ENCODE measurements at regions not wholly inside any gene's neighbourhood (a gene's known extent, or its start where the extent isn't known, plus 50 kb on each side); places are given as distances from the start of the nearest gene placed in this dataset.
"Not testable (repeated sequence)": the region's sequence is repeated elsewhere in the genome, so short reads cannot be mapped to it uniquely, and the experiment has no call there.

DNA sequence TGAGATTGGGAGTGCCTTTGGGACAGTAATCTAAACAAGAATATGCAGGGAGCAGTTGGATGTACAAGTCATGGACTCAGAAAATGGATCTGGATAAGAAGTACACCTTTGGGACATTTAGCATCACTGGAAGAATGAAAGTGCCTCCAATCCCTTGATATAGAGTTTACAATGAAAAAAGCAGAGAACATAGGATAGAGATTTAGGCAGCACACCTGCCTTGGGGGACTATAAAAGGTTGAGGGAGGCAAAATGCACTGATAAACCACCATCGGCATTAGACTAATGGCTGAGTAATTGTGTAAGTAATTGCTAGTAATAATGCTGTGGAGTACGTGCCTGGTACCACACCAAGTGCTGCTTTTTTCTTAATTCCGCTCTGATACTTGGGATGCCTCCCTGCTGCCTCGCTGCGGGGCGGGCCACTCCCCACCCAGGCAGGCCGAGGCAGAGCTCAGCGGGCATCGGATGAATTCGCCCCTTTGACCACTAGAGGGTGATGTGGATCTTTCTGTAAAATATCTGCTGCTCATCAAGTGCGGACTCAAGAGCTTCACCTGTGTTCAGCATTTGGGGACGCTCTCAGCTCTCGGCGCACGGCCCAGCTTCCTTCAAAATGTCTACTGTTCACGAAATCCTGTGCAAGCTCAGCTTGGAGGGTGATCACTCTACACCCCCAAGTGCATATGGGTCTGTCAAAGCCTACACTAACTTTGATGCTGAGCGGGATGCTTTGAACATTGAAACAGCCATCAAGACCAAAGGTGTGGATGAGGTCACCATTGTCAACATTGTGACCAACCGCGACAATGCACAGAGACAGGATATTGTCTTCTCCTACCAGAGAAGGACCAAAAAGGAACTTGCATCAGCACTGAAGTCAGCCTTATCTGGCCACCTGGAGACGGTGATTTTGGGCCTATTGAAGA is 99.9 kb downstream of the ANKRD18B start:
- DNase-seq (ENCODE audit: low read depth, low spot score) = peak; percentile 28

DNA sequence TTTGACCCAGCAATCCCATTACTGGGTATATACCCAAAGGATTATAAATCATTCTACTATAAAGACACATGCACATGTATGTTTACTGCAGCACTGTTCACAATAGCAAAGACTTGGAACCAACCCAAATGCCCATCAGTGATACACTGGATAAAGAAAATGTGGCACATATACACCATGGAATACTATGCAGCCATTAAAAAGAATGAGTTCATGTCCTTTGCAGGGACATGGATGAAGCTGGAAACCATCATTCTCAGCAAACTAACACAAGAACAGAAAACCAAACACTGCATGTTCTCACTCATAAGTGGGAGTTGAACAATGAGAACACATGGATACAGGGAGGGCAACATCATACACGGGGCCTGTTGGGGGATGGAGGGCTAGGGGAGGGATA is 104.3 kb downstream of the ANKRD18B start:
- not testable (repeated sequence) for DNase-seq (ENCODE audit: low read depth, low spot score)

DNA sequence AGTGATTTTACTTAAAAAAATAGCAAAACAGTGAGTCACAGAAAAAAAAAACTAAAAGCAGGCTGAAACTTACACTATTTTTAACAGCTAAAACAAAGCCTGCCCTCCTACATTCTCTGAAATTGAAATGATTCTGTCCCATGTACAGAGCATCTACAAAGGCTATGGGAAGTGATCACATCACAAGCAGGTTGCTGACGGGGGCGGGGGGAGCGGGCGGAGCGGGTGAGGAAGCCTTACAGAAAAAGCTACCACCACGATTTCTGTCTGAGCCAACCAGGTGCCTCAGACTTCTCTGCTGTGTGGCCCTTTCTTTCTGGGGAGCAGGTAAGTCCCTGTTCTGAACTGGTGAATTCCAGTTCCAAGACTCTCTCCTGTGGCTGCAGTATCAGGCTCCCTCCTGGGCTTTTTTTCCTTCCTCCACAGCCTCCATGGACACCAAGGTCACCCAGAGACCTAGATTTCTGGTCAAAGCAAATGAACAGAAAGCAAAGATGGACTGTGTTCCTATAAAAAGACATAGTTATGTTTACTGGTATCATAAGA is 104.9 kb downstream of the ANKRD18B start:
- no peak for DNase-seq (ENCODE audit: low read depth, low spot score)

DNA sequence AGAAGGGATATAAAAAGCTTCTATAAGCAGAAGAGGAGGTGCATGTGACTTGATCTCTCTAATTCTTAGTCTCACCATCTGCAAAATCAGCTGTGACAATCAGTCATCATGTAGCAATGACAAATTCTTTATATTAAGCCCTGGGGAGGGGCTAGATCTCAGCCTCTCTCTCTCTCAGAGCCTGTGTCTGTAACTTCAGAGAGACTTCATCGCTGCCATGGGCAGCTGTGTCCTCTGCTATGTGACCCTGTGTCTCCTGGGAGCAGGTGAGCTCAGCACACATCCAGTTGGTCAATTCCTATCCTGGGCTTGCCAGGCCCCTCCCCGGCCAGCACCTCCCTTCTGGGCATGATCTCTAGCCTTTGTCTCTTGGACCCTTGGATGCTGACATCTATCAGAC is 109.6 kb downstream of the ANKRD18B start:
- DNase-seq (ENCODE audit: low read depth, low spot score) = no peak

DNA sequence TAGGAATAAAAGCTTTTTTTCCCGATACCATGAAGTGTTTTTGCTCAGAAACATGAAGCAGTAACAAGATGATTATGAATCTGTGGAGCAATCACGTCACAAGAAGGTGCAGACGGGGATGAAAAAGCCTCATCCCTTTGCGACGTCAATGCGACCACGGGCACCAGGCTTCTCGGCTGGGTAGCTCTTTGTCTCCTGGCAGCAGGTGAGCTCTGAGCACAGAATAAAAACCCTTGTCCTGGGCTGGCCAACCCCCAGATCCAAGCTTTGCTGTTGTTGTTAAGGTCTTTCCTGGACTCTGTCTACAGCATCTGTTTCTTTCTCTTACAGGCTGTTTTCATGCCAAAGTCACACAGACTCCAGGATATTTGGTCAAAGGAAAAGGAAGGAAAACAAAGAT is 113.8 kb downstream of the ANKRD18B start:
- no peak for DNase-seq (ENCODE audit: low read depth, low spot score)

DNA sequence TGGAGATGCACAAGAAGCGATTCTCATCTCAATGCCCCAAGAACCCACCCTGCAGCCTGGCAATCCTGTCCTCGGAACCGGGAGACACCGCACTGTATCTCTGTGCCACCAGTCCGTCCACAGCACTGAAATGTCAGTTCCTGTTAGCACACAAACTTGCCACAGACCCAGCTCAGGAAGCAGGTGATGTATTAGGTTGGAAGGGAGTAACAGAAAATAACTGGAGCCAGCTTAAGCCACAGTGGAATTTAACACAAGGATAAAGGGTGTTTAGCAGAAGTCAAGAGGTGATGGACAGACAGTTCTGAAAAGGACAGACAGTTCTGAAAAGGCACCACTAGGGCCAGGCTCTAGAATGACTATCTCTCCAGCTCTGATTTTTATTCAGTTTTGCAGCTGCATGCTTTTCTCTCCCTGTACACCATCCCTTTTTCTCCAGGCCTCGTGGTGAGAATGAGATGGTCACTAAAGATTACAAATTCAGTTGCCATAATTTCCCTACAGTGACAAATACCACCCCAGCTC is 114.4 kb downstream of the ANKRD18B start:
- DNase-seq (ENCODE audit: low read depth, low spot score) = no peak

DNA sequence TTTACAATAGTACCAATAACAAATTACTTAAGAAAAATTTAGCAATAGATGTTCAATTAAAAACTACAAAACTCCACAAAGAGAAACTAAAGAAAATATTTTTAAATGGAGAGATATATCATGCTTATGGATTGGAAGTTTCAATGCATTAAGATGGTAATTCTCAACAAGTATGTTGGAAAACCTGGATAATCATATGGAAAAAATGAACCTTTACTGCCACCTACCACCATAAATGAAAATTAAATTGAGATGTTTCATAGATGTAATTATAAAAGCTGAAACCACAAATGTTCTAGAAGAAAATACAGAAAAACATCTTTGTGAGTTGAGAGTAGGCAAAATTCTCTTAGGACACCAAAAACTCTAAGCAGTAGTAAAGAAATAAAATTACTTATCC is 121.7 kb downstream of the ANKRD18B start:
- no peak for DNase-seq (ENCODE audit: low read depth, low spot score)

DNA sequence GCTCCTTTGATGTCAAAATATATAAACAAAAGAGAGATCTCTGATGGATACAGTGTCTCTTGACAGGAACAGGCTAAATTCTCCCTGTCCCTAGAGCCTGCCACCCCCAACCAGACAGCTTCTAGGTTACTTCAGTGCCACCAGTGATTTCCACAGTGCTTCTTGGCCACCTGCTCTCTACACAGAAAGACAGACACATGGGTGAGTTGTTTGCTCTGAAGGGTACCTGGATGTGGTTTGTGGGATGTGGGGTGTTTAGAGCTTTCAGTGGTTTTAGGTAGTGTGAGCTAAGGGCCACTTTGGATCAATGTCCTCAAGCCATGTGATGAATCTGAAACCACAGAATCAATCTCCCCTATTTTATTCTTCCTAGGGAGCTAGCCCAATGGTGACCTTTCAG is 125.4 kb downstream of the ANKRD18B start:
- DNase-seq (ENCODE audit: low read depth, low spot score) = no peak

DNA sequence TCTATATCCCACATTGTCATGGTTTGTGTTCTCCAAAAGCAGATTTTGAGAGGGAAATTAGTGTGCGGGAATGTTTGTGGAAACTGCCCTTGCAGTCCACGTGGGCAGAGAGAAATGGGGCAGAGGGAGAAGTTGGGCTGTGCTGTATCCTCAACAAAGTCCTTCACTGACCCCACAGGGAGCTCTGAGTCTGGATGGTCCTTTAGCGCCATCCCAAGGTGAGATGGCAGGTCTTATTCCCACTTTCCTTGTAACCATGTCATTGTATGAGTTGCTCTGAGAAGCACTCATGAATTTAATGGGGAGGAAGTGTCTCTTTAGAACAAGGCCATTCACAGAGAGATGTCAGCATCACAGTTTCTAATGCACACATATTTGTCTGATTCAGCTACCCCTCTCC is 127.1 kb downstream of the ANKRD18B start:
- DNase-seq (ENCODE audit: low read depth, low spot score) = no peak

DNA sequence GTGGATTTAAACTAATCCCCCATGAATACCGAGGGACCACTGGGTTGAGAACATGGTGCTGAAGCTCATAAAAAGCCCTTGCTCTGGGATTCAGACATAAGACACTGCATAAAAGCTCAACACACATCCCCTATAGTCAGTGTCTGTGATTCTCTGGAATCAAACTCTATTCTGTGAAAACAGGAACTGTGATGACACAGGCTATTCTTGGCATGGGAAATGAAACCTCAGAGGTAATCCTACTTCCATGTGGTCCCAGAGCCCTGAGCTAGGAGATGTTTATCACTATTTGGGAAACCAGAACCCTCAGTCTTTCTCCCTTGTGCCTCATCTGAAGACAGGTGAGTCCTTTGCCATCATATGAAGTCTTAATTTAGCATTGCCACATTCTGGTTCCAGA is 135.4 kb upstream of the PRSS3 start:
- DNase-seq (ENCODE audit: low read depth, low spot score) = no peak

DNA sequence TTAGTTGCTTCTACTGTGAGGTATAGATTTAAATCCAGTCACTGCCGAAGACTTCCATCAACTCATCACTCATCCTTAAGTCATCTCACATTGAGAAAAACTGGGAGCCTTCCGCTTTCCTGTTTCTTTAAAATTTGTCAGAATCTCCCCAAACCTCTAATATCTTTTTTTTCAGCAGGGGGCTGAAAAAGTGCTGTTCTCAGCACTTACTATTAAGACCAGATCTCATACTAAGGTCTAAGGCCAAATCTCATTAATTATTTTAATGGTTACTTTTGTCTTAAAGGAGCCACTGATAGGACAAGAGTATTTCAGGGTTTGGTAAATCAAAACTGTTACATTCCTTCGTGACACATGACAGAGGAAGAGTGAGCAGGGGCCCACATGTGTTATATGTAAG is 134.6 kb upstream of the PRSS3 start:
- DNase-seq (ENCODE audit: low read depth, low spot score) = no peak

DNA sequence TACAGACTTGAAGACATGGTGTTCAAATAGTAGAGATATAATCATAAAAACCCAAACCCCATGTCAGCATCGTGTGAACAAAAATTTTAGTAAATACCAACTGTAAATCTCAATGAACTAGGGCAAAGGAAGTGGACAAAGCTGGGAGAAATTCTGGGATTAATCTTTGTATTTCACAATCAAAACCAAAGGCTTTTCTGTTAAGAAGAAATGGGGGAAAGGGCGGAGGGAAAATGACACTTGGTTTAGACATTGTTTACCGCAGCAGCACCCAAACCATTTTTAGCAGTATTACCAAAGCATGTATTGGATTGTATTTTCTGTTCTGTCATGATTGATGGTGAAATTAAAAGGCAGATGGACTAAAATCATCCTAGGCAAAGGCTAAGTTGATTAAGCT is 134.2 kb upstream of the PRSS3 start:
- no peak for DNase-seq (ENCODE audit: low read depth, low spot score)

DNA sequence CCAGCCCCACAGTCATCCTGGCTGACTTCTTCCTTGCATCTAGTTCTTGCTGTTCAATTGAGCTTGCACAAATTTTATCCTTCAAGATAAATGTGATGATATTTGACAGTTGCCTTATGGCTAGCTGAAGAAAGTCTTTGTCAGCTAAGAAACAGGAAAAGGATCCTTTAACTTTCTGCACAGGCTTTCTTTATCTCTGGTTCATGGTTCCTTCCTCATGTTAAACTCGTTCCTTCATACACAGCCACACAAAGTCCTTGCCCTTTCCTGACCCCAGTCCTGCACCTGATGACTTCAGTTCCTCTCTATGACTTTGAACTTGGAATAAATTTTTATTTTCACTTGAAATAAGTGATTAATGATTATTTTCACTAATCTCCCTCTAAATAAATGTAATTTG is 132.5 kb upstream of the PRSS3 start:
- DNase-seq (ENCODE audit: low read depth, low spot score) = no peak

DNA sequence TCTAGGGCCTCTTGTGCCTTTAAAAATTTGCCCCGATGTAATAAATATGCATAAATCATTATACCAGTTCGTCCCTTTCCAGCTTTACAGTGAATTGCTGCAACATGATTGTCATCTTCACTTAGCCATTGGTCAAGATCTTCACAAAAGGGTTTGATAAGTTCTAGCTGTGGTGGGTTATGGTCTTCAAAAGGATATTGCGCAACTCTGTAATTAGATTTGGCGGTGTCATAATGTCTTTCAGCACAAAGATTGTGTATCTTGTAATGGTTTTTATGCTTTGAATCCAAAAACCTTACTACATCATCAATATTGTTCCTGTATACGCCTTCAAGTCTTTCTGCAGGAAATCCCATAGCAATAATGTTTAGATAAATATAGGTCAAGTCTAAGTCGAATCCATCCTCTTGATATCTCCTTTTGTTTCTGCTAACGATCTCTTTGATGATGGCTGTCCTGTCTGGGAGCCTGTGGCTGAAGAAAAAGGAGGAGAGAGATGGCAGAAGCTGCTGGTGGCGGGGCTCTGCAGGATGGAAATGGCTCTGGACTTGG is 119.1 kb upstream of the PRSS3 start:
- DNase-seq (ENCODE audit: low read depth, low spot score) = not testable (repeated sequence)

DNA sequence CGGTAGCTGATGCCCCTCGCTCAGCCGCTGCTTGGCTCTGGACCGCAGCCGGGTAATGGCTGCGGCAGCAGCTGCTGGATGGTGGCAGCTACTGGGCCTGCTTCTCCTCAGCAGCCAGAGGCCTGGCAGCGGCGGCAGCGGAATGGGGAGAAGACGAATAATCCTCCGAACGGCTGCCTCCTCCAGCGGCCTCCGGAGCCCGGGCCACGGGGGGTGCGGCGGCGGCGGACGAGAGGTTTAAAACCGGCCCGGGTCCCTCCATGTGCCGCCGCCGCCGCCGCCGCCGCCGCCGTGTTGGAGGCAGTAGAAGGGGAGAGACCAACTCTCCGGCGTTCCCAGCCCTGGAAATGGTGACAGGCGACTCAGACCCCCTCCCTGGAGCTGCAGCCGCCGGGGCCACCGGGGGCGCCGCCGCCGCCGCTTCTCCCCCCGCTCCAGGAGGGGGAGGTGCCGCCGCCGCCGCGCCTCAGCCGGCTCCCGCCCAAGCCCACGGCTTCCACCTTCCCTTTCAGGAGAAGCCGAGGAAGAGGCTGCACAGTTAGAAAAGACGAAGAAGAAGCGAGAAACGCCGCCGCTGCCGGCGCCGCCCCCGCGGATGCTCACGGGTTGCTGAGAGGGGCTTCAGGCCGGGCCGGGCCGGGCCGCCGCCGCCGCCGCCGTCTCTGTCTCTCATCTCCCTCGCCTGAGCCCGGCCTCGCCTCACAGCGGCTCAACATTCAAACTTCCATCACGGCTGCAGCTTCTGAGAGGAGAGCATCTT is 118.4 kb upstream of the PRSS3 start:
- DNase-seq (ENCODE audit: low read depth, low spot score) = no peak

DNA sequence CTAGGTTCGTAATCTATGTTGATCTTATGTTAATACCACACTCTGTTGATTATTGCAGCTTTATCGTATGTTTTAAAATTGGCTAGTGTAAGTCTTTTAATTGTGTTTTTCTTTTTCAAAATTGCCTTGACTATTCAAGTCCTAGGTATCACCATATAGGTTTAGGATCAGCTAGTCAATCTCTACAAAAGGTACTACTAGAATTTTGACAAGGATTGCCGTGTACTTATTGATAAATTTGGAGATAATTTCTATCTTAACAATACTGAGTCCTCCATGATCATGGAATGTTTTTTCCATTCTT is 117.9 kb upstream of the PRSS3 start:
- no peak for DNase-seq (ENCODE audit: low read depth, low spot score)

DNA sequence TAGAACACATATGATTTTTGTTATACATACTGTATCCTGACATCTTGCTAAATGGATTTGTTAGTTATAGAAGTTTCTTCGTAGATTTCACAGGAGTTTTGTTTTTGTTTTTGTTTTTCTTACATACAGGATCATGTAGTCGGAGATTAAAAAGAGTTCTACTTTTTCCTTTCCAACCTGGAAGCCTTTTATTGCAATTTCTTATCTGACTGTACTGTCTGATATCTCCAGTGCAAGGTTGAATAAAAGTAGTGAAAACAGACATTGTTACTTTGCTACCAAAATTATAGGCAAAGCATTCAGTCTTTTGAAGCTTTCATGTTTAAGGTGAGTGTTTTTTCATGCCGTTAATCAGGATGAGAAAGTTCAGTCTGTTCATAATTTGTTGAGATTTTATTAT is 117.4 kb upstream of the PRSS3 start:
- DNase-seq (ENCODE audit: low read depth, low spot score) = no peak

DNA sequence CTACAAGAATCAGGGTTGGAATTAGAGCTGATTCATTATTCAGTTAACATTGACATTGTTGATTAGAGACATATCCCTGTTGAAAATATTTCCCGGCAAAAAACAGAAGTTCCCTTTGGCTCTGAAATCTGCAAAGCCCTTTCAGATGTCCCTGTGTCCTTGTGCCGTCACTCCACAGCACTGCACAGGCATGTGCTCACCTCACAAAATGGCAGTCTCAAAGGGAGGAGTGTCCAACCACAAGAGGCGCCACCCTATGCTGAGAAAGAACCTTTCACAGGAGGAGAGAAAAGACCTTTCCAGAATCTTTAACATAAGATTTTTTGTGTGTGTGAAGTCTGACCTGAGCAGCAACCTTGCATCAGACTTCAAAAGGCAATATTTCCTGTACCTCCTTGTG is 112.8 kb upstream of the PRSS3 start:
- DNase-seq (ENCODE audit: low read depth, low spot score) = no peak

DNA sequence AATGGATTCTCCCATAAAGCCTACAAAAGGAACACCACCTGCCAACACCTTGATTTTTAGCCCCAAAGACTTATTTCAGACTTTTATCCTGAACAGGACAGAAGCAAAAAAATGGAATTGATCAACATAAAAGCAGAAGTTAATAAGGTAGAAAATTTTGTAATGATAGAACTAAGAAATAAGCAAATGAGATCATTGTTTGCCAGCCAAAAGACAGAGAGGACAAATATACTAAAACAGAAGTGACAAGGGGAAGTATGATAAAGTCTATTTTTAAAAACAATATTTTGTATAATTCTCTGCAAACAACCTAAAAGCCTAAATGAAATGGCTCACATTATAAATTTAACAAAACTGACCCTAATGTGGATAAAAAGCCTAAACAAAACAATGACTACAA is 110.5 kb upstream of the PRSS3 start:
- DNase-seq (ENCODE audit: low read depth, low spot score) = no peak

DNA sequence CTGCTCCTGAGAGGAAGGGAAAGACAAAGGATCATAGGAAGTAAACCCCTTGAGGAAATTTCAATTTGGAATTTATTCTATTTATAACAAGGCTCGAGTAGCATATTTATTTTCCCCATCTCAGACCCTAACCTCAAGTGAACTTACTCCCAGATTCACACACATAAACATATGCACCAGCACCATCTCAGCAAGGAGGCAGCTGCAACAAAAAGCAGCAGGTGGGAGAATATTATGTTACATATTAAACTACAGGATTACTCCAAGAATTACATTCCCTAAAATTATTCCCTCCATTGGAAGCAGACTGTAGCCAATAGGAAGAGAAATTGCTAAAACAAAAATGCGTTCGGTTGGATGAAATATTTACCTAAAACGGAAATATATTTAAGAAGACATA is 108.4 kb upstream of the PRSS3 start:
- no peak for DNase-seq (ENCODE audit: low read depth, low spot score)

DNA sequence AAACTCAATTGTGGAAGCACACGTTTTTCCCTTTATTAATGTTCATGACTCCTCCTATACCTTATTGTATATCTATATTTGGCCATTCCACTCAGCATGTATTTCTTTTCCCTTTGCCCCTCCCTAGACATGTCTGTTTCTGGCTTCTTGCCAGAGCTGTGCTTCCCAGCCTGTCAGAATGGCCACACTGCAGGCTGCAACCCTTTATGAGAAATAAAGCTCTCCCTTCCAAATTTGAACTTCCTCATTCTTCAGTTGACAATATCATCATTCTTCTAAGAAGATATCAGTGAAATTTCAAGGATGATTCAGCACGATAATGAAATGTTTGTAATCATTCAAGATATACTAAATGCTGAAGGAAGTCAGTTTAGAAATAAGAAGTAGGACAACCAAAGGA is 107.6 kb upstream of the PRSS3 start:
- no peak for DNase-seq (ENCODE audit: low read depth, low spot score)

DNA sequence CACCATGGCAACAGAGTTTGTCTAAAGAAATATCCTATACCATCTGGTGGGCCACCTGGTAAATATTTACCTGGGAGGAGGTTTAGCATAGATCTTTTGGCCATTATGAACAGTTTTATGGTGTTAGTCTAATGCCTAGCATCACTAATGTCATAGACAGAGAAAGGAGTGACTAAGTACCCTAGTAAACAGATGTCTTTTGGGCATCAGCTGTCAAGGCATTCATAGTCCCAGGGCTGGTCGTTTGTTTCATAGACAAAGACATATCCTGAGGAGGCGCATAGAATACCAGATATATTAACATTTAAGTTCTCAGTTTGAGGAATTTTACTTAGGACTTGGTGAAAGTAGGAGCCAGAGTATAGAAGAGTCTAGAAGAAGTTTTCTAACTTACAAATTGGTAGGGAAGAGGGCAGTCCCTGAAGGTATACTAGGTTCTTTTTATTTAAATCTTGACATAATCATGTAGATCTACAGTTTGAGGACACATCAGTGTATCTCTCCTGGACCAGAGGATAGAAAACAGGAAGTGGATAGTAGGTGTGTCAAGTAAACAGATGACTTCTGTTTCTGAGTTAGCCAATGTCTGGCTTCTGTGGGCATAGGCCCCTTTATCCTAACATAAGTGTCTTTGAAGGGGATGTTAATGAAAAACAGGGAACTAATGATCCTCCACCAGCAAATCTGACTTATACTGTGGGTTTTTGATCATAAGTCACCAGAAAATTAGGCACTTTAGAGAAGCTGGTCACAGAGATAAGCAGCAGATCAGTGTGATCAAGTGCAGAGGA is 105.0 kb upstream of the PRSS3 start:
- no peak for DNase-seq (ENCODE audit: low read depth, low spot score)
